HG03139 (cell line): ENCODE measurements at regions not wholly inside any gene's neighbourhood (a gene's known extent, or its start where the extent isn't known, plus 50 kb on each side); places are given as distances from the start of the nearest gene placed in this dataset.

ENCODE experiments used
- ATAC-seq: cut with Tn5 transposase; IDR thresholded peaks from one replicate; pipeline ENCODE4 v1.9.1; 2021; ENCODE audit not compliant: unreplicated experiment

- no peak for ATAC-seq
Measured at GRCh38 chr11:112776834-112777233, 184.4 kb upstream of the NCAM1 start.

- no peak for ATAC-seq
Measured at GRCh38 chr11:112777283-112777751, 183.9 kb upstream of the NCAM1 start.

GRCh38 chr11:112778091-112778876 lies 182.9 kb upstream of the NCAM1 start:
- ATAC-seq, result no peak

GRCh38 chr11:112778877-112779266 lies 182.3 kb upstream of the NCAM1 start:
- ATAC-seq, result no peak

GRCh38 chr11:112780351-112781087 lies 180.7 kb upstream of the NCAM1 start:
- no peak for ATAC-seq

- no peak for ATAC-seq
Measured at GRCh38 chr11:112783945-112784322, 177.3 kb upstream of the NCAM1 start.

GRCh38 chr11:112784323-112785073 lies 176.7 kb upstream of the NCAM1 start:
- no peak for ATAC-seq

GRCh38 chr11:112785149-112785548 lies 176.1 kb upstream of the NCAM1 start:
- no peak for ATAC-seq

- no peak for ATAC-seq
Measured at GRCh38 chr11:112785719-112786118, 175.5 kb upstream of the NCAM1 start.

GRCh38 chr11:112786196-112786595 lies 175.0 kb upstream of the NCAM1 start:
- ATAC-seq, result no peak

- ATAC-seq, result no peak
Measured at GRCh38 chr11:112786886-112787530, 174.2 kb upstream of the NCAM1 start.

- ATAC-seq, result no peak
Measured at GRCh38 chr11:112789481-112789880, 171.7 kb upstream of the NCAM1 start.

- no peak for ATAC-seq
Measured at GRCh38 chr11:112790286-112790685, 170.9 kb upstream of the NCAM1 start.

GRCh38 chr11:112792070-112792469 lies 169.2 kb upstream of the NCAM1 start:
- no peak for ATAC-seq

- ATAC-seq, result no peak
Measured at GRCh38 chr11:112793416-112793815, 167.8 kb upstream of the NCAM1 start.

- no peak for ATAC-seq
Measured at GRCh38 chr11:112794331-112794846, 166.8 kb upstream of the NCAM1 start.

- no peak for ATAC-seq
Measured at GRCh38 chr11:112795142-112795815, 165.9 kb upstream of the NCAM1 start.

GRCh38 chr11:112795911-112796649 lies 165.1 kb upstream of the NCAM1 start:
- no peak for ATAC-seq

GRCh38 chr11:112797092-112797491 lies 164.1 kb upstream of the NCAM1 start:
- ATAC-seq, result no peak
